Smooth muscle cell (in vitro differentiated cells): ENCODE measurements at regions not wholly inside any gene's neighbourhood (a gene's known extent, or its start where the extent isn't known, plus 50 kb on each side); places are given as distances from the start of the nearest gene placed in this dataset.

Experiments used
- DNase-seq: peaks from one replicate; lab custom pipeline; 2025; ENCODE audit not compliant: unreplicated experiment; lab: John Stamatoyannopoulos, UW
- H2AFZ ChIP-seq: fragments of 200-600 bp; sonication (generic); 2 replicates; pipeline ENCODE4 v1.6.0; 2016; ENCODE audit warnings: antibody characterized with exemption, low read depth, mild to moderate bottlenecking
- H3F3A ChIP-seq: fragments of 200-600 bp; sonication (generic); 2 replicates; pipeline ENCODE4 v1.6.0; 2017; ENCODE audit warnings: antibody characterized with exemption, low read depth
- H3K27ac ChIP-seq: fragments of 200-600 bp; sonication (generic); 2 replicates; pipeline ENCODE4 v1.5.1; 2016; ENCODE audit warnings: low read depth, mild to moderate bottlenecking
- H3K27me3 ChIP-seq: fragments of 200-600 bp; sonication (generic); 2 replicates; pipeline ENCODE4 v1.6.1; 2016; ENCODE audit warnings: low read depth, mild to moderate bottlenecking
- H3K36me3 ChIP-seq: fragments of 200-600 bp; sonication (generic); 2 replicates; pipeline ENCODE4 v1.5.1; 2016; ENCODE audit warnings: low read depth
- H3K4me1 ChIP-seq: fragments of 200-600 bp; sonication (generic); 2 replicates; pipeline ENCODE4 v1.5.1; 2016; ENCODE audit warnings: low read depth
- H3K4me2 ChIP-seq: fragments of 200-600 bp; sonication (generic); 2 replicates; pipeline ENCODE4 v1.6.0; 2016; ENCODE audit warnings: mild to moderate bottlenecking
- H3K4me3 ChIP-seq: fragments of 200-600 bp; sonication (generic); 2 replicates; pipeline ENCODE4 v1.5.1; 2016; ENCODE audit warnings: mild to moderate bottlenecking
- H3K79me2 ChIP-seq: fragments of 200-600 bp; sonication (generic); 2 replicates; pipeline ENCODE4 v1.6.0; 2016; ENCODE audit warnings: low read depth, mild to moderate bottlenecking
- H3K9ac ChIP-seq: fragments of 200-600 bp; sonication (generic); 2 replicates; pipeline ENCODE4 v1.6.0; 2016; ENCODE audit warnings: low read depth
- H3K9me3 ChIP-seq: fragments of 200-600 bp; sonication (generic); replicated peaks from 2 replicates; pipeline ENCODE4 v1.5.1; 2016; ENCODE audit warnings: low read depth
- H4K20me1 ChIP-seq: fragments of 200-600 bp; sonication (generic); 2 replicates; pipeline ENCODE4 v1.6.0; 2016; ENCODE audit warnings: low read depth
- CTCF ChIP-seq: fragments of 200-600 bp; sonication (generic); IDR thresholded peaks from 2 replicates; pipeline ENCODE4 v1.5.1; 2017; ENCODE audit warnings: borderline replicate concordance, mild to moderate bottlenecking, antibody characterized with exemption; ENCODE audit not compliant: insufficient read depth, poor library complexity, severe bottlenecking
- WGBS: methylation state at CpG from one replicate; pipeline ENCODE4 v1.1.7; 2016; ENCODE audit warnings: low lambda C conversion rate; 5-methylcytosine and 5-hydroxymethylcytosine counted together

- H3K9me3 ChIP-seq, result no peaks in the 10 kb centered on the region
- H3K36me3 ChIP-seq, result no peaks in the 10 kb centered on the region
- H3K4me1 ChIP-seq, result no peaks in the 10 kb centered on the region
- no peak for DNase-seq
- no peak overlapping the region for H3K4me2 ChIP-seq
- no peak for TF ChIP-seq CTCF
- H4K20me1 ChIP-seq, result no peaks in the 10 kb centered on the region
- H3K27ac ChIP-seq, result no peak overlapping the region
- H3K9ac ChIP-seq, result no peak overlapping the region
- WGBS, result 76% methylated on average over 5 of the region's 5 CpGs
- H3F3A ChIP-seq, result no peaks in the 10 kb centered on the region
- H3K79me2 ChIP-seq, result no peaks in the 10 kb centered on the region
- H2AFZ ChIP-seq, result no peak overlapping the region
- no peaks in the 10 kb centered on the region for H3K27me3 ChIP-seq
- no peak overlapping the region for H3K4me3 ChIP-seq
These were observed 790.7 kb upstream of the COBL start for GRCh38 chr7:52107355-52107754.

- no peaks in the 10 kb centered on the region for H4K20me1 ChIP-seq
- H3K36me3 ChIP-seq, result no peaks in the 10 kb centered on the region
- no peaks in the 10 kb centered on the region for H3K27me3 ChIP-seq
- H2AFZ ChIP-seq, result no peak overlapping the region
- no peaks in the 10 kb centered on the region for H3K4me1 ChIP-seq
- H3F3A ChIP-seq, result no peaks in the 10 kb centered on the region
- no peaks in the 10 kb centered on the region for H3K9me3 ChIP-seq
- H3K9ac ChIP-seq, result no peak overlapping the region
- no peaks in the 10 kb centered on the region for H3K79me2 ChIP-seq
- H3K4me3 ChIP-seq, result no peak overlapping the region
- DNase-seq, result no peak
- 85% methylated on average over 1 of the region's 1 CpG for WGBS
- no peak overlapping the region for H3K4me2 ChIP-seq
- H3K27ac ChIP-seq, result no peak overlapping the region
- no peak for TF ChIP-seq CTCF
These were observed 779.3 kb upstream of the COBL start for GRCh38 chr7:52095861-52096260.

DNA sequence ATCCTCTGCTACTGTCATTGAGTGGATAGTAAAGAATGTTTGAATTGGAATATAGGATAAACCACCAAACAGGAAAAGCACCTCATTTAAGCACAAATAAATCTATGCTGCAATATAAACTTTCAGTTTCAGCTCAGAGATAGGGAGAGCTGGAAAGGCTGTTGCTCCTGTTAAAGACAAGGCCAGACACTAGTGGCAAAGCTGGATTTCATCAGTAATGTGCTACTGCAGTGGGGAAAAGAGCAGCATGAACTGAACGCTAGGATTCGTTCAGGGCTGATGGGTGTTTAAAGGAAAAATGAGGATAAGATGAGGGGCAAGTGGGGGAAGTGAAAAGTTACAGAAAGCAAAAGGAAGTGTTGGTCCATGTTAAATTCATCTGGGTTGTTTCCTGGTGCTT, 775.4 kb upstream of the COBL start:
- peak overlapping the region; percentile 59 for H2AFZ ChIP-seq
- no peak overlapping the region for H3K4me2 ChIP-seq
- H3K27ac ChIP-seq, result no peak overlapping the region
- DNase-seq, result no peak
- H3K79me2 ChIP-seq, result no peaks in the 10 kb centered on the region
- no peak overlapping the region for H3K9ac ChIP-seq
- no peak for TF ChIP-seq CTCF
- peaks cover 14% of the 10 kb centered on the region for H3K4me1 ChIP-seq
- H3F3A ChIP-seq, result no peaks in the 10 kb centered on the region
- 60% methylated on average over 2 of the region's 2 CpGs for WGBS
- H3K36me3 ChIP-seq, result no peaks in the 10 kb centered on the region
- H3K27me3 ChIP-seq, result no peaks in the 10 kb centered on the region
- no peaks in the 10 kb centered on the region for H3K9me3 ChIP-seq
- H4K20me1 ChIP-seq, result no peaks in the 10 kb centered on the region
- H3K4me3 ChIP-seq, result no peak overlapping the region

- Histone ChIP-seq H3K4me3 (no peak overlapping the region), H3K36me3 (no peaks in the 10 kb centered on the region), H3K4me1 (peaks cover 14% of the 10 kb centered on the region), H3K27me3 (no peaks in the 10 kb centered on the region), H3K9me3 (no peaks in the 10 kb centered on the region), H3K27ac (no peak overlapping the region), H3F3A (no peaks in the 10 kb centered on the region), H4K20me1 (no peaks in the 10 kb centered on the region), H3K9ac (no peak overlapping the region), H3K4me2 (no peak overlapping the region), H3K79me2 (no peaks in the 10 kb centered on the region), H2AFZ (peak overlapping the region; percentile 59)
- WGBS, result 83% methylated on average over 6 of the region's 6 CpGs
- no peak for DNase-seq
- TF ChIP-seq CTCF, result no peak
These were observed 774.5 kb upstream of the COBL start for GRCh38 chr7:52091101-52091500.
